ENCODE measurements at regions not wholly inside any gene's neighbourhood (a gene's known extent, or its start where the extent isn't known, plus 50 kb on each side); places are given as distances from the start of the nearest gene placed in this dataset.

DNA sequence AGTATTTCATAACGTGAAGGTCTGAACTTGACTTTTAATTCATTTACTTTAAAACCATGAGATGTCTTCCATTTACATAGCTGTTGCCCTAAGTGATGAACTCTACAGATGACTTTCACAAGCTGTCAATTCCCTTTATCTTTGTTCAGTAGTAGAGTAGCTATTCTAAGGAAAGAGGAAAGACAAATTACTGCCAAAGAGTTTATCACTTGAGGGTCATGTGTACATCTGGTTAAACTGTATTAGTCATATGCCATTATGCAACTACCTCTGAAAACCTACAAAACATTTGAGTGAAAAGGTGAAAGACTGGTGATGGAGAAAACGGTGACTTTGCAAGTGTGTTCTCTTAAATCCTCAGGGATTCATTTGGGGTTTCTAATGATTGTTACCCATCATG lies 763.9 kb downstream of the TMEM182 start:
- no peak for DNase-seq

DNA sequence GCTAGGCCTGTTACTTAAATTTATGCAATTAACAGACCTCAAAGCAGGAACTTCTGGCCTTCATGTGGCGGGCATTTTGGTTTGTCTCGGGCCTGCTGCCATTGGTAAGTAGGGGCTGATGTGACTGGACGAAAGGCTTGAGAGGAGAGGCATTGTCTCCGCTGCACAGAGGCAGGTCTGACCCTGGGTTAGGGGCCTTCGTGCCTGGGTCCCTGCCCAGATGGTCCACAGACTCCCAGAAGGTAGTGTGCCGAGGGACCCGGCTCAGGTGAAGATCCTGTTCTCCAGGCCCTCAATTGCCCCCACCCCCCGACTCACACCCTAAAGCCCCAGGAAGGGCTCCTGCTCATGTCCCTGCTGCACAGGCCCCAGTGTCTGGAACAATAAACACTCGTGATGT lies 764.9 kb downstream of the TMEM182 start:
- DNase-seq, result no peak

- no peak for DNase-seq
Observed at GRCh38 chr2:103527278-103527677, 765.4 kb downstream of the TMEM182 start.

DNA sequence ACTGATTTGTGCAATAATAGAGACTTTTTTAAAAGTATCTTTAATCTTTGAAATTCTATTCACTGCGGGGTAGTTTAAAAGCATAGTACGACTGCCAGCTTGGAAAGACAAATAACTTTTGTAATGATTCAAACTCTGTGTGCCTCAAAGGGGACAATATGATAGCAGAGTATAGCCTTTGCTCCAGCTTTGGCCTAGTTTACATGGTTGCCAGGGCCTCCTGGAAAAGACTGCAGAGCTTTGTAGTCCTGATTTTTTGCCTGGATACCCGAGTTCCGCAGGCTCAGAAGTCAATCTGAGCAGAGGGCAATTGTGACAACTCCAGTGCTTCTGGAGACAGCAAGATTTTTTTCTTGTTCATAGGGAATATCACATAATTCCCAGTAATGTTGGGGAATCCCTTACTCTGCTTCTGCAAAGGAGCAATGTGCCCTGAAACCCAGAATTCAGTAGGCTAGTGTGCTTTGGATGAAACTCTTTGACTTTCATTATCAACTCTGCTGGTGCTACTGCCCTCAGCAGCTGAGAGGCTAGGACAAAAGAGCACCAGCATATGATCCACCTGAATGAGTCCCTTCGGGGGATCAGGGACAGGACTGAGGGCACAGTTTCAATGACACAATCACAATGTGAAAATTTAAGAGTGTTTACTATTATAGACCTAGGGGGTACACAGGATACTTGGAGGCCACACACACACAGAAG lies 768.1 kb downstream of the TMEM182 start:
- no peak for DNase-seq

GRCh38 chr2:103552775-103553174 lies 790.9 kb downstream of the TMEM182 start:
- no peak for DNase-seq

DNA sequence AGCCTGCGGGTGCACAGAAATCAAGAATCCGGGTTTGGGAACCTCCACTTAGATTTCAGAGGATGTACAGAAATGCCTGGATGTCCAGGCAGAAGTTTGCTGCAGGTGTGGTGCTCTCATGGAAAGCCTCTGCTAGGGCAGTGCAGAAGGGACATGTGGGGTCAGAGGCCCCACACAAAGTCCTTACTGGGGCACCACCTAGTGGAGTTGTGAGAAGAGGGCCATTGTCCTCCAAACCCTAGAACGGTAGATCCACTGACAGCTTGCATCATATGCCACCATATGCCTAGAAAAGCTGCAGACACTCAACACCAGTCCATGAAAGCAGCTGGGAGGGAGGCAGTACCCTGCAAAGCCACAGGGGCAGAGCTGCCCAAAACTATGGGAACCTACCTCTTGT lies 833.0 kb downstream of the TMEM182 start:
- no peak for DNase-seq

GRCh38 chr2:103605071-103605780 lies 843.4 kb downstream of the TMEM182 start:
- no peak for DNase-seq

DNA sequence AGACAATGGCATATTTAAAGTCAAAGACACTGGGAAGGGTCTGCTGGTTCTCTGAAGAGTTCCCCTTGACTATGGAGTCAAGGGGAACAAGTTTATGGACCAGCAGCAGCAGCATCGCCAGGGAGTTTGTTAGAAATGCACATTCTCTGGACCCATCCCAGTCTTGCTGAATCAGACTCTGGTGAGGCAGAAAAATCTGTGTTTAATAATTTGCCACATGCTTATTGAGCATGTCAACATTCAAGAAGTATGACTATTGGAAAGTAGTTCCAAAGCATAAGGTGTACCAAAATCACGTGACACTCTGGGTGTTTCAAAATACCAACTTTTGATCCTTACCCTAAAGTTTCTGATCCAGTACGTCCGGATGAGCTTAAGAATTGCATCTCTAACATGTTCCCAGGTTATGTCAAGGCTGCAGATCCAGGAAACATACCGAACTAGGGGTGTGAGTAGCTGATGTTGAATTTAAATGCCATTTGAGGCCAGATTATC lies 853.8 kb downstream of the TMEM182 start:
- DNase-seq, result no peak

DNA sequence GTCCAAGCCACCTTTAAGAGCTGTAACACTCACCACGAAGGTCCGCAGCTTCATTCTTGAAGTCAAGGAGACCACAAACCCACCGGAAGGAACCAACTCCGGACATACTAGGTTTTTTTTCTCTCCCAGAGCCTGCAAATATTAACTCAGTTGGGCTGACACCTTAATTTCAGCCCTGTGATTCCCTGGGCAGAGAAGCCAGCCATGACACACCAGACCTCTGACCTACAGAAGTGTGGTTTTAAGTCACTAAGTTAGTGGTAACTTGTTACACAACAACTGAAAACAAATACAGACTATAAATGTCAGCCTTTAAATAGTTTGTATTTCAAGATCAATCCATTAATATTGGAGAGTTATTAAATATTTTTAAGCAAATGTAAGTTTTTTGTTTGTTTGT lies 855.1 kb downstream of the TMEM182 start:
- DNase-seq, result no peak

DNA sequence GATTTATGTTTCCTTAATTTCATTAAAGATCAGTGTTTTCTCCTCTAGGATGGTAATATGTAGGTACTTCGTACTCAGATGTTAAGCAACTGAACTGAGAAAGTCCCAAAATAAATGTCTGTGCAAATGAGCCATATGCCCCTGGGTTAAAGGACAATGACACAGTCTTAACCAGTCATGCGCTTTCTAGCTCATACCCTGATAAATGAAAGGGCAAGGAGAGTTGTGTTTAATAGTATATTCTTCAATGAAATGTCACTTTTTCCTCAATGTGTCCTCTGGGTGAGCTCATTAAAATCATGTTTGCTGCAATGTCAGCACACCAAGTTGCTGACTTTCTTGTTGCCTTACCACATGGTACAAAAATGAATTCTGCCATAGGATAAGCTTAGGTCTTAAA lies 856.3 kb downstream of the TMEM182 start:
- no peak for DNase-seq

GRCh38 chr2:103627301-103627700 lies 865.5 kb downstream of the TMEM182 start:
- DNase-seq, result no peak

DNA sequence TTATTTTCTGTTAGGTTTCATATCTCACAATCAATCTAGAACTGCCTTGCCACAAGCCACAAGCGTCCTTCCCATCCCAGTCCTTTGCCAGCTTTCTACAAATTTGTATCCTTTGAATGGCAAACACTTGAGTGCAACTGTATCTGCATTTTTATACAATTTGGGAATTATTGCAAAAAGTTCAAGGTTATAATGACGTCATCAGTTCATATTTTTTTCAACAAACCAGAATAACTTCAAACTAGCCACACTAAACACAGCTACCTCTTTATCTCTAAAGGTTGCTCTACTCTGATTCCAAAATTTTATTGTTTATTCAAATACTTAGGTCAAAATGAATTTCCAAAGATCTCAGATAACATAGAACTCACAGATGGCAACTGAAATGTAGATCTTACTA lies 877.1 kb downstream of the TMEM182 start:
- DNase-seq, result no peak

DNA sequence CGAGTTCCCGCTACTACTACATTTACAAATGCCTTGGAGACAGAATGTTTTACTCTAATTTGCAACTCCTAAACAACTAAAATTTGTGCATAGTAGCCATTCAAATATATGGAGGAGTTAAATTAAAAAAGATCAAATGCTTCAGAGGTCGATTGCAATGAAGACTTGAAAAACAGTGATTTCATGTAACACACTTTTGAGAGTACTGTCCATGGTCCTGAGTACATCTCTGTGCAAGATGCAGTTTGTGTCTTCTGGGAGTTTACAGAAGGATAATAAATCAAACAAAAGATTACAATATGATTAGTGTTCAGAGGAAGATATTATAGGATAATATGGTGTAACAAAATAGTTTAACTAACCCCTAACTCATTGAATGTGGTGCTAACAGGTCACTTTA lies 894.7 kb downstream of the TMEM182 start:
- peak; percentile 2 for DNase-seq

GRCh38 chr2:103660519-103660918 lies 898.7 kb downstream of the TMEM182 start:
- no peak for DNase-seq

DNA sequence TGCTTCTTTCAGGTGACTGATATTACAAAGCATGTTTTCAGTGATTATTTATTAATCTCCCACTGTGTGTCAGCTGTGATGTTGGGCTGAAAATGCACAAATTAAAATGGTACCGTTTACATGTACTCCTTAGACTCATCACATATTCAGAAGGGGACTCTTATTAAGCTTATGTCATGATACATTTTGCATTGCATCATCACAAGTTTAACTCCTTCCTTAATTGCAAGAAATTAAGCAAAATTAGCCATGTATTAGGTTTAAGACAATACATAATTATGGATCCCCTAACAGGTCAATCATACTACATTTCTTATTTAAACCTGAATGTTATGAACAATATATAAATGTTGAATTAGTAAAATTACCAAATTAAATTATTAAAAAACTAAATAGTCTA lies 899.1 kb downstream of the TMEM182 start:
- no peak for DNase-seq

DNA sequence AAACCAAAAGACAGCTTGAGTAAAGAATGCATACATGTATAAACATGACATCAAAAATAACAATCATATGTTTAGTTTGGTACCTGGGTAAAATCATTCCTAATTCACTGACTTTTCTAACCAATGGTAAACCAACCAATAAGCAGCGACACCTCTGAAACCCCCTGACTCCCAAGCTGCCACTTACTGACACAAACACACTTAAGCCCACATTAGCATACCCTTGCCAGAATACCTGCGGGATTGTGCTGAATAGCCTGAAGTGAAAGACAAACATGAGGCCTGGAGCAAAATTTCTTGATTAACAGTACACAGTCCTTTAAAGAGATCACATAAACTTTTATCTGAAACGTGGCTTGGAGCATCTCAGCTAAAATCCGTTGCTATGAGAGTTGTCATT lies 902.9 kb downstream of the TMEM182 start:
- DNase-seq, result no peak

GRCh38 chr2:103667335-103667884 lies 905.6 kb downstream of the TMEM182 start:
- no peak for DNase-seq

DNA sequence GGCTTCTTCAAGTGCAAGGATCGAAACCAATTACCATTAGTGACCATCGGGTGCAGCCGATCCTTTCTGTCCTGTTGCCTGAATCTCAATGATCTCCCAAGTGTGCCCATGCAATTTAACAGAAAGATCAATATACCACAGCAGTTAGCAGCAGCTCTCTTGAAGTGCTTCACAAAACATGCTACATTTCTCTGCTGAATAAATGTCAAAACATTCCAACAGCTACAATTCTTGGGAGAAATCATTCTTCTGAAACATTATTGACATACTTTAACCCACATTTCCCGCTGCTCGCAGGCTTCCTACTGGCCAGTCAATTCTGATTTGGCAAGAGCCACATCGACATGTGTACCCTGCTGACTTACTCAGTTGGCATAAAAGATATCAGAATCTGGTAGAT lies 907.7 kb downstream of the TMEM182 start:
- no peak for DNase-seq
